Endothelial cell of umbilical vein (primary cell): ENCODE measurements at regions not wholly inside any gene's neighbourhood (a gene's known extent, or its start where the extent isn't known, plus 50 kb on each side); places are given as distances from the start of the nearest gene placed in this dataset.

Source experiments
- BruUV-seq: library from RNA; stranded (reverse); fragments of 400-500 nt; replicated peaks from 2 replicates; lab custom pipeline; 2021; lab: Mats Ljungman, UMichigan
- CTCF ChIA-PET: fragments of 300-600, 350-600 bp; sonication (Branson Sonifier 250); formaldehyde crosslinking; loops from one replicate; lab custom pipeline; 2021; ENCODE audit warnings: antibody characterized with exemption, inconsistent platforms; lab: Charles Lee
- POLR2A ChIA-PET: fragments of 300-600, 350-600 bp; sonication (Branson Sonifier 250); formaldehyde crosslinking; loops from one replicate; lab custom pipeline; 2021; ENCODE audit warnings: antibody characterized with exemption, inconsistent platforms; lab: Charles Lee
- DNase-seq: peaks from one replicate; pipeline ENCODE4 v3.0.0-alpha.2; 2011; ENCODE audit warnings: low read depth, low spot score
- FAIRE-seq: peaks from 2 replicates; lab custom pipeline; 2011; peaks lifted over from hg19 to GRCh38; lab: Jason Lieb, UNC
- H2AFZ ChIP-seq: 2 replicates; pipeline ENCODE4 v1.6.0; 2012; ENCODE audit warnings: low read depth, low read length, control low read depth, inconsistent platforms
- H3K27ac ChIP-seq: 2 replicates; pipeline ENCODE4 v1.5.1; 2011; ENCODE audit warnings: low read depth, mild to moderate bottlenecking, control low read depth, low read length, moderate library complexity; ENCODE audit not compliant: insufficient read depth
- H3K27me3 ChIP-seq, 2 experiments: 2 replicates each; pipeline versions ENCODE4 v1.6.0 to v1.6.1; 2011; ENCODE audit warnings: low read length in 2 of 2, mixed read lengths in 1 of 2; ENCODE audit not compliant: control insufficient read depth in 2 of 2, insufficient read depth in 2 of 2
- H3K36me3 ChIP-seq, 2 experiments: 2 replicates in 1 of 2; 3 replicates in 1 of 2; pipeline ENCODE4 v1.5.1; 2011; ENCODE audit warnings: low read length in 2 of 2, mild to moderate bottlenecking in 1 of 2, moderate library complexity in 1 of 2; ENCODE audit not compliant: control insufficient read depth in 2 of 2, insufficient read depth in 2 of 2; ENCODE audit errors: extremely low read depth in 1 of 2
- H3K4me1 ChIP-seq: 3 replicates; pipeline ENCODE4 v1.5.1; 2011; ENCODE audit warnings: mild to moderate bottlenecking, low read length; ENCODE audit not compliant: control insufficient read depth, insufficient read depth; ENCODE audit errors: extremely low read depth
- H3K4me2 ChIP-seq: 2 replicates; pipeline ENCODE4 v1.6.1; 2011; ENCODE audit warnings: low read length, control low read depth, mixed read lengths; ENCODE audit not compliant: insufficient read depth
- H3K4me3 ChIP-seq, 3 experiments: fragments of 200-600 bp in 1 of 3; sonication (generic), shearing (Covaris generic) in 1 of 3; replicated peaks in 1 of 3; 2 replicates each; pipeline ENCODE4 v1.5.1; 2011 to 2016; ENCODE audit warnings: control low read depth in 3 of 3, low read length in 3 of 3, mild to moderate bottlenecking in 2 of 3, inconsistent platforms in 1 of 3, low read depth in 1 of 3, moderate library complexity in 1 of 3; ENCODE audit not compliant: insufficient read depth in 1 of 3
- H3K79me2 ChIP-seq: 2 replicates; pipeline ENCODE4 v1.6.0; 2012; ENCODE audit warnings: low read length, inconsistent platforms; ENCODE audit not compliant: control insufficient read depth, insufficient read depth
- H3K9ac ChIP-seq: replicated peaks from 2 replicates; pipeline ENCODE3; 2011; ENCODE audit warnings: low read length, control low read depth; ENCODE audit not compliant: insufficient read depth; ENCODE audit errors: extremely low read depth
- H3K9me1 ChIP-seq: replicated peaks from 3 replicates; pipeline ENCODE4 v1.6.0; 2011; ENCODE audit warnings: mild to moderate bottlenecking, low read length; ENCODE audit not compliant: control insufficient read depth, insufficient read depth; ENCODE audit errors: extremely low read depth
- H3K9me3 ChIP-seq: replicated peaks from 2 replicates; pipeline ENCODE4 v1.5.1; 2012; ENCODE audit warnings: low read length, inconsistent platforms; ENCODE audit not compliant: control insufficient read depth, insufficient read depth
- H4K20me1 ChIP-seq: replicated peaks from 2 replicates; pipeline ENCODE3; 2011; ENCODE audit warnings: mild to moderate bottlenecking, low read length; ENCODE audit not compliant: control insufficient read depth, insufficient read depth; ENCODE audit errors: extremely low read depth
- EZH2 ChIP-seq: IDR thresholded peaks from 2 replicates; pipeline ENCODE4 v1.6.1; 2012; ENCODE audit warnings: borderline replicate concordance, low read depth, mild to moderate bottlenecking, moderate library complexity, low read length, inconsistent platforms; ENCODE audit not compliant: severe bottlenecking
- POLR2A ChIP-seq: IDR thresholded peaks from 2 replicates; pipeline ENCODE4 v1.6.1; 2012; ENCODE audit warnings: low read depth, mild to moderate bottlenecking, control low read depth, low read length
- POLR2AphosphoS5 ChIP-seq: IDR thresholded peaks from 2 replicates; pipeline ENCODE4 v1.6.1; 2012; ENCODE audit warnings: low read depth, mild to moderate bottlenecking, control low read depth, low read length, moderate library complexity; ENCODE audit not compliant: insufficient read depth
- dilution Hi-C: fragments of 300-500 bp; cut with MboI; formaldehyde crosslinking; loops from one replicate; pipeline ENCODE4 v1.15.0; 2019; ENCODE audit warnings: low sequenced_read_pairs; ENCODE audit not compliant: extremely low pct_ligation_motif_present
- intact Hi-C: fragments of 100-400 bp; cut with micrococcal nuclease; formaldehyde crosslinking; loops from one replicate; pipeline ENCODE4 v1.10.0; 2022
- TF ChIP-seq, protein P1 (sequence below), 2 donors: IDR thresholded peaks; 1 replicate in 1 of 2; 2 replicates in 1 of 2; pipeline ENCODE4 v1.5.1; 2011; ENCODE audit warnings: low read length in 2 of 2, mild to moderate bottlenecking in 2 of 2, moderate library complexity in 2 of 2, control low read depth in 1 of 2, inconsistent platforms in 1 of 2, low read depth in 1 of 2; ENCODE audit not compliant: insufficient read depth in 1 of 2; ENCODE audit errors: extremely low read depth in 1 of 2

DNA sequence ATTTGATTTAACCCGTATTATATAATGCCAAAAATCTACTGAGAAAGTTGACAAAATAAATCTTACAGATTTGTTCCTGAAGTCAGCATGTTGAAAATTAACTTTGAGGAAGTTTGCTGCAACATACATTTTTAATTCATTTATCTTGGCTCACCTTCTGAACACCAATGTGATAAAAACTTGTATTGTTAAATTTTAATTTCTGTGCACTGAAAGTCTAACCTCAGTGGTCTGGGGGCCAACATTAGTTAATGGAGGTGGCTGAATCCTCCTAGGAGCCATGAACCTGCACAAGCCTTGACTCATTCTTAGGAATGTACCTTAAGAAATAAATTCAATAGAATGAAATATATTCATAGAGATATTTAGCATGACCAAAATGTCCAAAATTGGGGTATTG is 95.3 kb downstream of the ADSS2 start:
- DNase-seq = no peak
- Histone ChIP-seq H3K4me1 (peaks cover 20% of the 10 kb centered on the region), H3K9ac (no peak overlapping the region), H3K4me2 (no peak overlapping the region), H3K9me1 (no peaks in the 10 kb centered on the region), H3K79me2 (no peaks in the 10 kb centered on the region), H3K27ac (no peak overlapping the region), H3K27me3 (no peaks in the 10 kb centered on the region), H3K4me3 (no peak overlapping the region), H3K9me3 (no peaks in the 10 kb centered on the region), H4K20me1 (no peaks in the 10 kb centered on the region), H3K36me3 (no peaks in the 10 kb centered on the region), H2AFZ (no peak overlapping the region)
- no TSS peak for BruUV-seq
- ChIA-PET CTCF (no interaction called here), POLR2A (no interaction called here)
- intact Hi-C loops (no loop called here), dilution Hi-C loops (no loop called here)
- TF ChIP-seq, protein P1, sequence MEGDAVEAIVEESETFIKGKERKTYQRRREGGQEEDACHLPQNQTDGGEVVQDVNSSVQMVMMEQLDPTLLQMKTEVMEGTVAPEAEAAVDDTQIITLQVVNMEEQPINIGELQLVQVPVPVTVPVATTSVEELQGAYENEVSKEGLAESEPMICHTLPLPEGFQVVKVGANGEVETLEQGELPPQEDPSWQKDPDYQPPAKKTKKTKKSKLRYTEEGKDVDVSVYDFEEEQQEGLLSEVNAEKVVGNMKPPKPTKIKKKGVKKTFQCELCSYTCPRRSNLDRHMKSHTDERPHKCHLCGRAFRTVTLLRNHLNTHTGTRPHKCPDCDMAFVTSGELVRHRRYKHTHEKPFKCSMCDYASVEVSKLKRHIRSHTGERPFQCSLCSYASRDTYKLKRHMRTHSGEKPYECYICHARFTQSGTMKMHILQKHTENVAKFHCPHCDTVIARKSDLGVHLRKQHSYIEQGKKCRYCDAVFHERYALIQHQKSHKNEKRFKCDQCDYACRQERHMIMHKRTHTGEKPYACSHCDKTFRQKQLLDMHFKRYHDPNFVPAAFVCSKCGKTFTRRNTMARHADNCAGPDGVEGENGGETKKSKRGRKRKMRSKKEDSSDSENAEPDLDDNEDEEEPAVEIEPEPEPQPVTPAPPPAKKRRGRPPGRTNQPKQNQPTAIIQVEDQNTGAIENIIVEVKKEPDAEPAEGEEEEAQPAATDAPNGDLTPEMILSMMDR (IDR thresholded peaks at IDR 0.05; ENCODE audit: extremely low read depth in 1 of 2, insufficient read depth in 1 of 2, low read depth in 1 of 2, low read length in 2 of 2) = no peak
- TF ChIP-seq EZH2 = no peak
- no peak for TF ChIP-seq POLR2AphosphoS5
- TF ChIP-seq POLR2A = no peak
- no peak for FAIRE-seq
